Stimulated activated naive B cell treated with anti-CD40 and anti-IgM and Interleukin-4, amounts not matched to agents 10 μg/mL and 1 μg/mL and 100 μg/mL, for 72 hours (primary cell): ENCODE measurements at regions not wholly inside any gene's neighbourhood (a gene's known extent, or its start where the extent isn't known, plus 50 kb on each side); places are given as distances from the start of the nearest gene placed in this dataset.

ENCODE experiments used
- ATAC-seq, 2 donors: fragments of 150-1000 bp; cut with Tn5 transposase; replicated peaks; 2 replicates each; pipeline ENCODE4 v1.10.0; 2021; ENCODE audit warnings: moderate library complexity in 1 of 2
- DNase-seq: peaks from one replicate; pipeline ENCODE4 v3.0.0; 2021
- H3K27ac Mint-ChIP-seq: one replicate; pipeline ENCODE4 v1.8.0; 2022; ENCODE audit warnings: mild to moderate bottlenecking, mixed read lengths
- H3K27me3 Mint-ChIP-seq, 2 donors: one replicate each; pipeline ENCODE4 v1.8.0; 2022; ENCODE audit warnings: mixed read lengths in 2 of 2
- H3K36me3 Mint-ChIP-seq, 2 donors: one replicate each; pipeline ENCODE4 v1.8.0; 2022; ENCODE audit warnings: mixed read lengths in 2 of 2, mild to moderate bottlenecking in 1 of 2
- H3K4me1 Mint-ChIP-seq, 2 donors: one replicate each; pipeline ENCODE4 v1.8.0; 2022; ENCODE audit warnings: mixed read lengths in 2 of 2, mild to moderate bottlenecking in 1 of 2
- H3K4me3 Mint-ChIP-seq, 2 donors: one replicate each; pipeline ENCODE4 v1.8.0; 2022; ENCODE audit warnings: mild to moderate bottlenecking in 2 of 2, mixed read lengths in 2 of 2, moderate library complexity in 1 of 2
- H3K9me3 Mint-ChIP-seq, 2 donors: one replicate each; pipeline ENCODE4 v1.8.0; 2022; ENCODE audit warnings: mixed read lengths in 2 of 2, mild to moderate bottlenecking in 1 of 2

GRCh38 chr2:5339473-5339872 lies 352.7 kb upstream of the SOX11 start:
- no peak for ATAC-seq
- H3K4me3 Mint-ChIP-seq, result no peak overlapping the region

GRCh38 chr2:5343785-5344335 lies 348.3 kb upstream of the SOX11 start:
- H3K4me1 Mint-ChIP-seq, result no peaks in the 10 kb centered on the region
- no peak for ATAC-seq
- no peaks in the 10 kb centered on the region for H3K27me3 Mint-ChIP-seq
- H3K4me3 Mint-ChIP-seq, result no peak overlapping the region
- no peaks in the 10 kb centered on the region for H3K36me3 Mint-ChIP-seq
- peaks cover 3% of the 10 kb centered on the region in 2 donors for H3K9me3 Mint-ChIP-seq
- no peak for DNase-seq
- no peak overlapping the region for H3K27ac Mint-ChIP-seq

More at GRCh38 chr2:5339473-5339872, 352.7 kb upstream of the SOX11 start:
- H3K36me3 Mint-ChIP-seq, result no peaks in the 10 kb centered on the region
- H3K9me3 Mint-ChIP-seq, result peaks cover 0 to 5% of the 10 kb centered on the region in 2 donors
- DNase-seq, result no peak
- no peaks in the 10 kb centered on the region for H3K4me1 Mint-ChIP-seq
- no peaks in the 10 kb centered on the region for H3K27me3 Mint-ChIP-seq
- no peak overlapping the region for H3K27ac Mint-ChIP-seq

- Mint-ChIP-seq H3K36me3 (no peaks in the 10 kb centered on the region), H3K4me3 (no peak overlapping the region), H3K9me3 (peaks cover 1 to 3% of the 10 kb centered on the region in 2 donors), H3K27me3 (no peaks in the 10 kb centered on the region), H3K27ac (no peak overlapping the region), H3K4me1 (no peaks in the 10 kb centered on the region)
- no peak for ATAC-seq
- no peak for DNase-seq
These were observed 339.9 kb upstream of the SOX11 start for GRCh38 chr2:5352286-5352685.

- H3K36me3 Mint-ChIP-seq, result no peaks in the 10 kb centered on the region
- H3K9me3 Mint-ChIP-seq, result peaks cover 0 to under 1% of the 10 kb centered on the region in 2 donors
- no peak for ATAC-seq
- no peaks in the 10 kb centered on the region for H3K4me1 Mint-ChIP-seq
- H3K4me3 Mint-ChIP-seq, result no peak overlapping the region
- H3K27me3 Mint-ChIP-seq, result no peaks in the 10 kb centered on the region
- no peak overlapping the region for H3K27ac Mint-ChIP-seq
- no peak for DNase-seq
These were observed 338.6 kb upstream of the SOX11 start for GRCh38 chr2:5353565-5353964.

GRCh38 chr2:5359397-5359796 lies 332.8 kb upstream of the SOX11 start:
- ATAC-seq (no peak), DNase-seq (no peak)
- Mint-ChIP-seq H3K4me3 (no peak overlapping the region), H3K27me3 (no peaks in the 10 kb centered on the region), H3K36me3 (no peaks in the 10 kb centered on the region), H3K27ac (no peak overlapping the region), H3K9me3 (no peaks in the 10 kb centered on the region), H3K4me1 (no peaks in the 10 kb centered on the region)

GRCh38 chr2:5360081-5360480 lies 332.1 kb upstream of the SOX11 start:
- H3K4me1 Mint-ChIP-seq, result no peaks in the 10 kb centered on the region
- H3K9me3 Mint-ChIP-seq, result no peaks in the 10 kb centered on the region
- H3K36me3 Mint-ChIP-seq, result no peaks in the 10 kb centered on the region
- H3K4me3 Mint-ChIP-seq, result no peak overlapping the region
- no peak for ATAC-seq
- H3K27me3 Mint-ChIP-seq, result no peaks in the 10 kb centered on the region
- no peak overlapping the region for H3K27ac Mint-ChIP-seq
- no peak for DNase-seq

GRCh38 chr2:5364361-5364760 lies 327.8 kb upstream of the SOX11 start:
- Mint-ChIP-seq H3K4me1 (peaks cover 0 to 8% of the 10 kb centered on the region in 2 donors), H3K4me3 (no peak overlapping the region), H3K27ac (no peak overlapping the region), H3K27me3 (peaks cover 0 to 5% of the 10 kb centered on the region in 2 donors), H3K9me3 (peaks cover 0 to 1% of the 10 kb centered on the region in 2 donors), H3K36me3 (no peaks in the 10 kb centered on the region)
- DNase-seq, result no peak
- no peak for ATAC-seq

- ATAC-seq, result peak; percentile 85 to 93
- DNase-seq, result peak; percentile 39
- no peak overlapping the region for H3K27ac Mint-ChIP-seq
These were observed 326.2 kb upstream of the SOX11 start for GRCh38 chr2:5365871-5366461.

GRCh38 chr2:5367321-5367720 lies 324.9 kb upstream of the SOX11 start:
- Mint-ChIP-seq H3K27ac (no peak overlapping the region), H3K4me3 (no peak overlapping the region)
- no peak for ATAC-seq

More at GRCh38 chr2:5365871-5366461, 326.2 kb upstream of the SOX11 start:
- Mint-ChIP-seq H3K4me3 (no peak overlapping the region), H3K36me3 (no peaks in the 10 kb centered on the region), H3K9me3 (peaks cover 0 to 1% of the 10 kb centered on the region in 2 donors), H3K4me1 (peaks cover 0 to 8% of the 10 kb centered on the region in 2 donors), H3K27me3 (peaks cover 0 to 5% of the 10 kb centered on the region in 2 donors)

GRCh38 chr2:5368263-5368662 lies 323.9 kb upstream of the SOX11 start:
- H3K36me3 Mint-ChIP-seq, result no peaks in the 10 kb centered on the region
- peaks cover 0 to 8% of the 10 kb centered on the region in 2 donors for H3K4me1 Mint-ChIP-seq
- DNase-seq (no peak), ATAC-seq (no peak)
- H3K9me3 Mint-ChIP-seq, result peaks cover 0 to 1% of the 10 kb centered on the region in 2 donors
- H3K27ac Mint-ChIP-seq, result no peak overlapping the region
- H3K4me3 Mint-ChIP-seq, result no peak overlapping the region
- peaks cover 0 to 5% of the 10 kb centered on the region in 2 donors for H3K27me3 Mint-ChIP-seq

More at GRCh38 chr2:5367321-5367720, 324.9 kb upstream of the SOX11 start:
- Mint-ChIP-seq H3K27me3 (peaks cover 0 to 5% of the 10 kb centered on the region in 2 donors), H3K4me1 (peaks cover 0 to 8% of the 10 kb centered on the region in 2 donors), H3K36me3 (no peaks in the 10 kb centered on the region), H3K9me3 (peaks cover 0 to 1% of the 10 kb centered on the region in 2 donors)
- no peak for DNase-seq

GRCh38 chr2:5369510-5369909 lies 322.7 kb upstream of the SOX11 start:
- H3K4me3 Mint-ChIP-seq, result no peak overlapping the region
- DNase-seq, result no peak
- H3K27ac Mint-ChIP-seq, result no peak overlapping the region
- H3K36me3 Mint-ChIP-seq, result no peaks in the 10 kb centered on the region
- H3K9me3 Mint-ChIP-seq, result peaks cover 0 to 1% of the 10 kb centered on the region in 2 donors
- H3K4me1 Mint-ChIP-seq, result peaks cover 0 to 8% of the 10 kb centered on the region in 2 donors
- H3K27me3 Mint-ChIP-seq, result peaks cover 0 to 5% of the 10 kb centered on the region in 2 donors
- ATAC-seq, result no peak

GRCh38 chr2:5370158-5370557 lies 322.0 kb upstream of the SOX11 start:
- H3K4me1 Mint-ChIP-seq, result peaks cover 0 to 8% of the 10 kb centered on the region in 2 donors
- H3K27me3 Mint-ChIP-seq, result peaks cover 0 to 5% of the 10 kb centered on the region in 2 donors
- H3K4me3 Mint-ChIP-seq, result no peak overlapping the region
- H3K27ac Mint-ChIP-seq, result no peak overlapping the region
- ATAC-seq, result no peak
- H3K9me3 Mint-ChIP-seq, result peaks cover 0 to 1% of the 10 kb centered on the region in 2 donors
- H3K36me3 Mint-ChIP-seq, result no peaks in the 10 kb centered on the region
- DNase-seq, result no peak

- no peaks in the 10 kb centered on the region for H3K4me1 Mint-ChIP-seq
- H3K9me3 Mint-ChIP-seq, result no peaks in the 10 kb centered on the region
- no peaks in the 10 kb centered on the region for H3K36me3 Mint-ChIP-seq
- H3K4me3 Mint-ChIP-seq, result no peak overlapping the region
- H3K27me3 Mint-ChIP-seq, result no peaks in the 10 kb centered on the region
- DNase-seq (no peak), ATAC-seq (no peak)
- no peak overlapping the region for H3K27ac Mint-ChIP-seq
These were observed 320.0 kb upstream of the SOX11 start for GRCh38 chr2:5372141-5372540.

- no peak overlapping the region for H3K27ac Mint-ChIP-seq
- H3K4me1 Mint-ChIP-seq, result no peaks in the 10 kb centered on the region
- no peak overlapping the region for H3K4me3 Mint-ChIP-seq
- no peaks in the 10 kb centered on the region for H3K9me3 Mint-ChIP-seq
- H3K36me3 Mint-ChIP-seq, result no peaks in the 10 kb centered on the region
- H3K27me3 Mint-ChIP-seq, result no peaks in the 10 kb centered on the region
- DNase-seq, result no peak
- no peak for ATAC-seq
These were observed 319.0 kb upstream of the SOX11 start for GRCh38 chr2:5373200-5373599.

- ATAC-seq, result no peak
- peaks cover 0 to 2% of the 10 kb centered on the region in 2 donors for H3K9me3 Mint-ChIP-seq
These were observed 317.4 kb upstream of the SOX11 start for GRCh38 chr2:5374762-5375161.

More at GRCh38 chr2:5374762-5375161, 317.4 kb upstream of the SOX11 start:
- no peak overlapping the region for H3K4me3 Mint-ChIP-seq
- no peak for DNase-seq
- H3K27me3 Mint-ChIP-seq, result no peaks in the 10 kb centered on the region
- H3K36me3 Mint-ChIP-seq, result no peaks in the 10 kb centered on the region
- H3K27ac Mint-ChIP-seq, result no peak overlapping the region
- H3K4me1 Mint-ChIP-seq, result no peaks in the 10 kb centered on the region
